Left ventricle myocardium inferior (tissue), 1 donor: ENCODE measurements at regions not wholly inside any gene's neighbourhood (a gene's known extent, or its start where the extent isn't known, plus 50 kb on each side); places are given as distances from the start of the nearest gene placed in this dataset.
"Not testable (repeated sequence)": the region's sequence is repeated elsewhere in the genome, so short reads cannot be mapped to it uniquely, and the experiment has no call there.

Experiments used
- DNase-seq: peaks from one replicate; pipeline ENCODE4 v3.0.0-alpha.2; 2020
- H3K27ac ChIP-seq: fragments of 200-600 bp; replicated peaks from 2 replicates; pipeline ENCODE4 v1.8.0; 2021
- H3K27me3 ChIP-seq: fragments of 200-600 bp; 2 replicates; pipeline ENCODE4 v1.8.0; 2021; ENCODE audit warnings: low read depth
- H3K36me3 ChIP-seq: fragments of 200-600 bp; 2 replicates; pipeline ENCODE4 v1.8.0; 2021
- H3K4me1 ChIP-seq: fragments of 200-600 bp; 2 replicates; pipeline ENCODE4 v1.8.0; 2021
- H3K4me3 ChIP-seq: fragments of 200-600 bp; 2 replicates; pipeline ENCODE4 v1.8.0; 2021; ENCODE audit warnings: mild to moderate bottlenecking, moderate library complexity
- H3K9me3 ChIP-seq: fragments of 200-600 bp; replicated peaks from 2 replicates; pipeline ENCODE4 v1.8.0; 2021
- CTCF ChIP-seq: fragments of 200-600 bp; IDR thresholded peaks from 2 replicates; pipeline ENCODE4 v1.8.0; 2021; ENCODE audit warnings: antibody characterized with exemption, mild to moderate bottlenecking, borderline replicate concordance
- intact Hi-C: fragments of 100-400 bp; cut with micrococcal nuclease; formaldehyde crosslinking; loops from one replicate; pipeline ENCODE4 v1.11.0; 2022
- donor health status: DM: no; HTN: yes; CAD: no; lungs with severe emphysema.

GRCh38 chrX:65241059-65241721, 264.9 kb upstream of the ZC4H2 start:
- no peak for TF ChIP-seq CTCF
- intact Hi-C loops, result no loop called here

GRCh38 chrX:65203545-65203944, 227.3 kb upstream of the ZC4H2 start:
- no peaks in the 10 kb centered on the region for H3K36me3 ChIP-seq
- TF ChIP-seq CTCF, result no peak
- no peaks in the 10 kb centered on the region for H3K9me3 ChIP-seq
- no peaks in the 10 kb centered on the region for H3K27me3 ChIP-seq
- DNase-seq, result no peak
- H3K4me3 ChIP-seq, result no peak overlapping the region
- H3K27ac ChIP-seq, result no peak overlapping the region
- no peaks in the 10 kb centered on the region for H3K4me1 ChIP-seq
- intact Hi-C loops, result no loop called here

More at GRCh38 chrX:65241059-65241721, 264.9 kb upstream of the ZC4H2 start:
- H3K36me3 ChIP-seq, result no peaks in the 10 kb centered on the region
- H3K4me3 ChIP-seq, result no peak overlapping the region
- no peak for DNase-seq
- H3K27ac ChIP-seq, result no peak overlapping the region
- no peaks in the 10 kb centered on the region for H3K27me3 ChIP-seq
- H3K4me1 ChIP-seq, result no peaks in the 10 kb centered on the region
- H3K9me3 ChIP-seq, result peaks cover 40% of the 10 kb centered on the region

GRCh38 chrX:65196758-65197360, 220.6 kb upstream of the ZC4H2 start:
- Histone ChIP-seq H3K27ac (no peak overlapping the region), H3K4me1 (no peaks in the 10 kb centered on the region), H3K9me3 (no peaks in the 10 kb centered on the region), H3K27me3 (no peaks in the 10 kb centered on the region), H3K36me3 (no peaks in the 10 kb centered on the region), H3K4me3 (no peak overlapping the region)
- DNase-seq, result no peak
- TF ChIP-seq CTCF, result no peak
- intact Hi-C loops, result no loop called here

- Histone ChIP-seq H3K36me3 (no peaks in the 10 kb centered on the region), H3K27ac (no peak overlapping the region), H3K4me1 (no peaks in the 10 kb centered on the region), H3K27me3 (no peaks in the 10 kb centered on the region), H3K4me3 (no peak overlapping the region), H3K9me3 (no peaks in the 10 kb centered on the region)
- DNase-seq, result no peak
- intact Hi-C loops, result no loop called here
- TF ChIP-seq CTCF, result no peak
Observed at GRCh38 chrX:65195621-65196020, 219.4 kb upstream of the ZC4H2 start.

GRCh38 chrX:65194547-65194946, 218.3 kb upstream of the ZC4H2 start:
- Histone ChIP-seq H3K27me3 (no peaks in the 10 kb centered on the region), H3K4me3 (no peak overlapping the region), H3K36me3 (no peaks in the 10 kb centered on the region), H3K27ac (no peak overlapping the region), H3K4me1 (no peaks in the 10 kb centered on the region), H3K9me3 (no peaks in the 10 kb centered on the region)
- no peak for DNase-seq
- no peak for TF ChIP-seq CTCF
- intact Hi-C loops, result no loop called here

- H3K9me3 ChIP-seq, result peaks cover 29% of the 10 kb centered on the region
- H3K27me3 ChIP-seq, H3K4me1 ChIP-seq, H3K36me3 ChIP-seq, intact Hi-C loops, H3K27ac ChIP-seq, H3K4me3 ChIP-seq, DNase-seq: not testable (repeated sequence)
Observed at GRCh38 chrX:65163325-65163724, 187.1 kb upstream of the ZC4H2 start.
